HCT116 (cell line): ENCODE measurements at regions not wholly inside any gene's neighbourhood (a gene's known extent, or its start where the extent isn't known, plus 50 kb on each side); places are given as distances from the start of the nearest gene placed in this dataset.

Source experiments
- CTCF ChIP-seq, 3 experiments: fragments of 200-600 bp in 1 of 3; sonication (generic) in 1 of 3; IDR thresholded peaks in 2 of 3; conservative IDR thresholded peaks in 1 of 3; 2 replicates each; pipeline ENCODE4 v1.5.1; 2012 to 2017; ENCODE audit warnings: low read depth in 2 of 3, low read length in 2 of 3, antibody characterized with exemption in 1 of 3, borderline replicate concordance in 1 of 3, control low read depth in 1 of 3, mild to moderate bottlenecking in 1 of 3, mixed read lengths in 1 of 3, mixed run types in 1 of 3, moderate library complexity in 1 of 3; ENCODE audit not compliant: insufficient read depth in 1 of 3
- ELF1 ChIP-seq: IDR thresholded peaks from 2 replicates; pipeline ENCODE4 v1.6.1; 2012; ENCODE audit warnings: low read depth, borderline replicate concordance
- EZH2 ChIP-seq: fragments of 200-600 bp; sonication (generic); IDR thresholded peaks from 2 replicates; pipeline ENCODE4 v1.6.1; 2017; ENCODE audit warnings: antibody characterized with exemption, mixed run types
- POLR2A ChIP-seq: IDR thresholded peaks from 2 replicates; pipeline ENCODE4 v1.7.0; 2011; ENCODE audit warnings: borderline replicate concordance; ENCODE audit not compliant: insufficient read depth, insufficient read length; ENCODE audit errors: extremely low read depth
- POLR2AphosphoS5 ChIP-seq: IDR thresholded peaks from 2 replicates; pipeline ENCODE4 v1.6.1; 2011; ENCODE audit warnings: mild to moderate bottlenecking, low read depth, low read length, moderate library complexity
- RAD21 ChIP-seq: IDR thresholded peaks from 2 replicates; pipeline ENCODE4 v1.6.1; 2012; ENCODE audit warnings: low read depth, mild to moderate bottlenecking
- REST ChIP-seq: IDR thresholded peaks from 2 replicates; pipeline ENCODE4 v1.6.1; 2012; ENCODE audit warnings: low read depth
- SIN3A ChIP-seq: IDR thresholded peaks from 2 replicates; pipeline ENCODE4 v1.6.1; 2012; ENCODE audit warnings: low read depth
- ZBTB33 ChIP-seq: IDR thresholded peaks from 2 replicates; pipeline ENCODE4 v1.6.1; 2011; ENCODE audit warnings: mild to moderate bottlenecking, low read length, moderate library complexity; ENCODE audit not compliant: insufficient replicate concordance; ENCODE audit errors: extremely low read depth

- TF ChIP-seq POLR2AphosphoS5 (no peak), ELF1 (no peak), RAD21 (no peak), CTCF (IDR thresholded peaks at IDR 0.05 in 2 of 3, conservative IDR thresholded peaks at IDR 0.05 in 1 of 3; ENCODE audit: borderline replicate concordance in 1 of 3, insufficient read depth in 1 of 3, low read depth in 2 of 3, low read length in 2 of 3) (no peak), ZBTB33 (no peak), POLR2A (no peak), EZH2 (no peak), SIN3A (no peak), REST (no peak)
Observed at GRCh38 chr5:28132151-28132550, 1093.8 kb upstream of the CDH9 start.
